HEK293 (cell line): ENCODE measurements at regions not wholly inside any gene's neighbourhood (a gene's known extent, or its start where the extent isn't known, plus 50 kb on each side); places are given as distances from the start of the nearest gene placed in this dataset.

Source experiments
- SP7 ChIP-seq: fragments of 450-650 bp; formaldehyde crosslinking; IDR thresholded peaks from 2 replicates; pipeline ENCODE4 v1.5.1; 2016; ENCODE audit warnings: missing biosample characterization, missing genetic modification characterization
- ZBTB7A ChIP-seq: fragments of 450-650 bp; formaldehyde crosslinking; IDR thresholded peaks from 2 replicates; pipeline ENCODE4 v1.5.1; 2016; ENCODE audit warnings: low read depth, missing biosample characterization, missing genetic modification characterization
- ZNF138 ChIP-seq: fragments of 450-650 bp; formaldehyde crosslinking; IDR thresholded peaks from 2 replicates; pipeline ENCODE4 v1.5.1; 2016; ENCODE audit warnings: missing biosample characterization, missing genetic modification characterization, borderline replicate concordance
- ZNF274 ChIP-seq, 2 experiments: fragments of 200-500 bp in 1 of 2; fragments of 450-650 bp in 1 of 2; sonication (Bioruptor generic) in 1 of 2; formaldehyde crosslinking in 1 of 2; IDR thresholded peaks; 2 replicates each; pipeline versions ENCODE4 v1.5.1 to v1.6.1; 2014 to 2016; ENCODE audit warnings: borderline replicate concordance in 1 of 2, inconsistent platforms in 1 of 2, low read length in 1 of 2, missing biosample characterization in 1 of 2, missing genetic modification characterization in 1 of 2
- ZNF530 ChIP-seq: fragments of 450-650 bp; formaldehyde crosslinking; IDR thresholded peaks from 2 replicates; pipeline ENCODE4 v1.5.1; 2016; ENCODE audit warnings: low read depth, missing biosample characterization, missing genetic modification characterization
- ZNF596 ChIP-seq: fragments of 450-650 bp; IDR thresholded peaks from 2 replicates; pipeline ENCODE4 v1.5.0; 2018; ENCODE audit warnings: missing biosample characterization, mild to moderate bottlenecking, missing genetic modification characterization, moderate library complexity
- ZNF623 ChIP-seq: fragments of 450-650 bp; formaldehyde crosslinking; IDR thresholded peaks from 2 replicates; pipeline ENCODE4 v1.5.1; 2016; ENCODE audit warnings: missing biosample characterization, missing genetic modification characterization
- TF ChIP-seq, protein P1 (sequence below): fragments of 450-650 bp; formaldehyde crosslinking; IDR thresholded peaks from 2 replicates; pipeline ENCODE4 v1.5.1; 2016; ENCODE audit warnings: missing biosample characterization, missing genetic modification characterization
- TF ChIP-seq, protein P2 (sequence below): fragments of 450-650 bp; formaldehyde crosslinking; IDR thresholded peaks from 2 replicates; pipeline ENCODE4 v1.5.1; 2016; ENCODE audit warnings: missing biosample characterization, missing genetic modification characterization
- TF ChIP-seq, protein P3 (sequence below): sonication (generic); formaldehyde crosslinking; IDR thresholded peaks from 2 replicates; pipeline ENCODE4 v1.8.1; 2022; ENCODE audit warnings: mild to moderate bottlenecking, moderate library complexity, missing genetic modification reagents
- TF ChIP-seq, protein P4 (sequence below): fragments of 450-650 bp; formaldehyde crosslinking; IDR thresholded peaks from 2 replicates; pipeline ENCODE4 v1.5.1; 2016; ENCODE audit warnings: missing biosample characterization, missing genetic modification characterization

DNA sequence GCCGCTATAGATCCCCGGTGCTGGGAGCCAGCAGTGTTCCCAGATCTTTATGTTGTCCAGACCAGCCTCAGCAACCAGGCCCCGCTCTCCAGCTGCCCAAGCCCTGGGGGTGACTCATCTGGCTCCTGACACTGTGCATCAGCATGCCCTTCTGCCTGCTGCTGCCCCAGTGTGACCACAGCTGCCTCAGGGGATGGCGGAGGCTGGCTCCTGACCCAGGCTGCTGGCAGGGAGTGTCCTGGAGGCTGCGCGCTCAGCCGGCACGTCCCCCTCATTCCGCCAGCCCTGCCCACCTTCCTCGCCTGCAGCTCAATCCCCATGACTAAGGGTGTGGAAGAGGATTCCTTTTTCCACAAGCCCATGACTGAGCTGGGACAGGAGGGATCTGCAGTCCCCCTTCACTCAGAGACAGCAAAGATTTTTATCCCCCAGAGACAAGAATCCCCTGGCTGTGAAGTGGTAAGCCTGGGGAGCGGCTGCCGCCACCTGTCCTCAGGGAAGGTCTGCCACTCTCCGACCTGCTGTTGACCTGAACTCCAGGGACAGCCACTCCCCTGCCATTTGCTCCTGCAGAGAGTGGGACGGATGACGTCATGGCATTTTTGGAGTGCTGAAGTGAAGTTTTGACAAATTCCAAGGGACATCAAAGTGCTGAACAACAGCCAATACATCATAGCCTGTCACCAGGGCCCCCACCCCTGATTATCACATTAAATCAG lies 182.8 kb upstream of the BMPER start:
- TF ChIP-seq, protein P1, sequence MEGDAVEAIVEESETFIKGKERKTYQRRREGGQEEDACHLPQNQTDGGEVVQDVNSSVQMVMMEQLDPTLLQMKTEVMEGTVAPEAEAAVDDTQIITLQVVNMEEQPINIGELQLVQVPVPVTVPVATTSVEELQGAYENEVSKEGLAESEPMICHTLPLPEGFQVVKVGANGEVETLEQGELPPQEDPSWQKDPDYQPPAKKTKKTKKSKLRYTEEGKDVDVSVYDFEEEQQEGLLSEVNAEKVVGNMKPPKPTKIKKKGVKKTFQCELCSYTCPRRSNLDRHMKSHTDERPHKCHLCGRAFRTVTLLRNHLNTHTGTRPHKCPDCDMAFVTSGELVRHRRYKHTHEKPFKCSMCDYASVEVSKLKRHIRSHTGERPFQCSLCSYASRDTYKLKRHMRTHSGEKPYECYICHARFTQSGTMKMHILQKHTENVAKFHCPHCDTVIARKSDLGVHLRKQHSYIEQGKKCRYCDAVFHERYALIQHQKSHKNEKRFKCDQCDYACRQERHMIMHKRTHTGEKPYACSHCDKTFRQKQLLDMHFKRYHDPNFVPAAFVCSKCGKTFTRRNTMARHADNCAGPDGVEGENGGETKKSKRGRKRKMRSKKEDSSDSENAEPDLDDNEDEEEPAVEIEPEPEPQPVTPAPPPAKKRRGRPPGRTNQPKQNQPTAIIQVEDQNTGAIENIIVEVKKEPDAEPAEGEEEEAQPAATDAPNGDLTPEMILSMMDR: no peak
- TF ChIP-seq ZNF596 (tag by site-specific recombination): no peak
- TF ChIP-seq ZBTB7A (tag by site-specific recombination): no peak
- no peak for TF ChIP-seq ZNF274 (IDR thresholded peaks at IDR 0.05; ENCODE audit: low read length)
- TF ChIP-seq ZNF274 (tag by site-specific recombination; IDR thresholded peaks at IDR 0.05; ENCODE audit: borderline replicate concordance): no peak
- TF ChIP-seq, protein P2, sequence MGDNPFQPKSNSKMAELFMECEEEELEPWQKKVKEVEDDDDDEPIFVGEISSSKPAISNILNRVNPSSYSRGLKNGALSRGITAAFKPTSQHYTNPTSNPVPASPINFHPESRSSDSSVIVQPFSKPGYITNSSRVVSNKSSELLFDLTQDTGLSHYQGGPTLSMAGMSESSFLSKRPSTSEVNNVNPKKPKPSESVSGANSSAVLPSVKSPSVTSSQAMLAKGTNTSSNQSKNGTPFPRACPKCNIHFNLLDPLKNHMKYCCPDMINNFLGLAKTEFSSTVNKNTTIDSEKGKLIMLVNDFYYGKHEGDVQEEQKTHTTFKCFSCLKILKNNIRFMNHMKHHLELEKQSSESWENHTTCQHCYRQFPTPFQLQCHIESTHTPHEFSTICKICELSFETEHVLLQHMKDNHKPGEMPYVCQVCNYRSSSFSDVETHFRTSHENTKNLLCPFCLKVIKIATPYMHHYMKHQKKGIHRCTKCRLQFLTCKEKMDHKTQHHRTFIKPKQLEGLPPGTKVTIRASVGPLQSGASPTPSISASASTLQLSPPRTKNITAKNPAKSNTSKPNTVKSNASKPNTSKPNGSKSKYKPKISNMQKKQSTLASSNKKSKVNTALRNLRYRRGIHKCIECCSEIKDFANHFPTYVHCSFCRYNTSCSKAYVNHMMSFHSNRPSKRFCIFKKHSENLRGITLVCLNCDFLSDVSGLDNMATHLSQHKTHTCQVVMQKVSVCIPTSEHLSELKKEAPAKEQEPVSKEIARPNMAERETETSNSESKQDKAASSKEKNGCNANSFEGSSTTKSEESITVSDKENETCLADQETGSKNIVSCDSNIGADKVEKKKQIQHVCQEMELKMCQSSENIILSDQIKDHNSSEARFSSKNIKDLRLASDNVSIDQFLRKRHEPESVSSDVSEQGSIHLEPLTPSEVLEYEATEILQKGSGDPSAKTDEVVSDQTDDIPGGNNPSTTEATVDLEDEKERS (tag by site-specific recombination): no peak
- TF ChIP-seq SP7 (tag by site-specific recombination): peak; percentile 78; the same call in 1 of the 2 replicates
- TF ChIP-seq ZNF138 (tag by site-specific recombination): no peak
- TF ChIP-seq ZNF530 (tag by site-specific recombination): no peak
- TF ChIP-seq, protein P3, sequence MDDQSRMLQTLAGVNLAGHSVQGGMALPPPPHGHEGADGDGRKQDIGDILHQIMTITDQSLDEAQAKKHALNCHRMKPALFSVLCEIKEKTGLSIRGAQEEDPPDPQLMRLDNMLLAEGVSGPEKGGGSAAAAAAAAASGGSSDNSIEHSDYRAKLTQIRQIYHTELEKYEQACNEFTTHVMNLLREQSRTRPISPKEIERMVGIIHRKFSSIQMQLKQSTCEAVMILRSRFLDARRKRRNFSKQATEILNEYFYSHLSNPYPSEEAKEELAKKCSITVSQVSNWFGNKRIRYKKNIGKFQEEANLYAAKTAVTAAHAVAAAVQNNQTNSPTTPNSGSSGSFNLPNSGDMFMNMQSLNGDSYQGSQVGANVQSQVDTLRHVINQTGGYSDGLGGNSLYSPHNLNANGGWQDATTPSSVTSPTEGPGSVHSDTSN (CRISPR knock-in tag): no peak
- TF ChIP-seq ZNF623 (tag by site-specific recombination): no peak
- TF ChIP-seq, protein P4, sequence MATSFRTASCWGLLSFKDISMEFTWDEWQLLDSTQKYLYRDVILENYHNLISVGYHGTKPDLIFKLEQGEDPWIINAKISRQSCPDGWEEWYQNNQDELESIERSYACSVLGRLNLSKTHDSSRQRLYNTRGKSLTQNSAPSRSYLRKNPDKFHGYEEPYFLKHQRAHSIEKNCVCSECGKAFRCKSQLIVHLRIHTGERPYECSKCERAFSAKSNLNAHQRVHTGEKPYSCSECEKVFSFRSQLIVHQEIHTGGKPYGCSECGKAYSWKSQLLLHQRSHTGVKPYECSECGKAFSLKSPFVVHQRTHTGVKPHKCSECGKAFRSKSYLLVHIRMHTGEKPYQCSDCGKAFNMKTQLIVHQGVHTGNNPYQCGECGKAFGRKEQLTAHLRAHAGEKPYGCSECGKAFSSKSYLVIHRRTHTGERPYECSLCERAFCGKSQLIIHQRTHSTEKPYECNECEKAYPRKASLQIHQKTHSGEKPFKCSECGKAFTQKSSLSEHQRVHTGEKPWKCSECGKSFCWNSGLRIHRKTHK (tag by site-specific recombination): no peak
